Cardiac muscle cell (in vitro differentiated cells and primary cell): ENCODE measurements at regions not wholly inside any gene's neighbourhood (a gene's known extent, or its start where the extent isn't known, plus 50 kb on each side); places are given as distances from the start of the nearest gene placed in this dataset.

Source experiments
- DNase-seq, 2 donors: peaks; one replicate each; pipeline versions ENCODE4 v3.0.0 to v3.0.0-alpha.2; 2010 to 2017; ENCODE audit warnings: low read depth in 1 of 2, low spot score in 1 of 2
- H3K27ac ChIP-seq: fragments of 200-600 bp; sonication (generic); 2 replicates; pipeline ENCODE4 v1.5.1; 2016
- H3K27me3 ChIP-seq: fragments of 200-600 bp; sonication (generic); 2 replicates; pipeline ENCODE4 v1.6.0; 2016; ENCODE audit warnings: control low read depth
- H3K36me3 ChIP-seq: fragments of 200-600 bp; sonication (generic); 2 replicates; pipeline ENCODE4 v1.5.1; 2016; ENCODE audit warnings: control low read depth
- H3K4me1 ChIP-seq: fragments of 200-600 bp; sonication (generic); 2 replicates; pipeline ENCODE4 v1.8.1; 2017; ENCODE audit warnings: low read depth, mild to moderate bottlenecking, mixed run types
- H3K4me3 ChIP-seq: fragments of 200-600 bp; sonication (generic); 2 replicates; pipeline ENCODE4 v1.5.1; 2016; ENCODE audit warnings: mild to moderate bottlenecking
- H3K9me3 ChIP-seq: fragments of 200-600 bp; sonication (generic); 2 replicates; pipeline ENCODE4 v1.5.1; 2017; ENCODE audit warnings: low read depth, mild to moderate bottlenecking, control low read depth
- CTCF ChIP-seq: IDR thresholded peaks from 2 replicates; pipeline ENCODE4 v1.5.1; 2012; ENCODE audit warnings: low read depth, mild to moderate bottlenecking, low read length

GRCh38 chr18:56021809-56022195 is 433.8 kb upstream of the TCF4 start:
- no peaks in the 10 kb centered on the region for H3K27me3 ChIP-seq
- no peak for TF ChIP-seq CTCF
- H3K4me1 ChIP-seq, result no peaks in the 10 kb centered on the region
- H3K27ac ChIP-seq, result no peak overlapping the region
- no peak for DNase-seq
- no peaks in the 10 kb centered on the region for H3K36me3 ChIP-seq
- no peaks in the 10 kb centered on the region for H3K9me3 ChIP-seq
- H3K4me3 ChIP-seq, result no peak overlapping the region

GRCh38 chr18:56021136-56021808 is 433.3 kb upstream of the TCF4 start:
- DNase-seq, result no peak
- H3K9me3 ChIP-seq, result no peaks in the 10 kb centered on the region
- H3K4me1 ChIP-seq, result no peaks in the 10 kb centered on the region
- no peak overlapping the region for H3K27ac ChIP-seq
- H3K27me3 ChIP-seq, result no peaks in the 10 kb centered on the region
- TF ChIP-seq CTCF, result no peak
- no peaks in the 10 kb centered on the region for H3K36me3 ChIP-seq
- H3K4me3 ChIP-seq, result no peak overlapping the region

GRCh38 chr18:56019908-56020307 is 431.9 kb upstream of the TCF4 start:
- Histone ChIP-seq H3K4me1 (no peaks in the 10 kb centered on the region), H3K27me3 (no peaks in the 10 kb centered on the region), H3K27ac (no peak overlapping the region), H3K9me3 (no peaks in the 10 kb centered on the region), H3K4me3 (no peak overlapping the region), H3K36me3 (no peaks in the 10 kb centered on the region)
- TF ChIP-seq CTCF, result no peak
- no peak for DNase-seq

- no peak for TF ChIP-seq CTCF
These were observed 431.2 kb upstream of the TCF4 start for GRCh38 chr18:56019156-56019555.

GRCh38 chr18:56009411-56009810 is 421.4 kb upstream of the TCF4 start:
- no peak for TF ChIP-seq CTCF
- no peak overlapping the region for H3K4me3 ChIP-seq
- no peak overlapping the region for H3K27ac ChIP-seq
- no peaks in the 10 kb centered on the region for H3K36me3 ChIP-seq
- no peaks in the 10 kb centered on the region for H3K27me3 ChIP-seq
- no peak for DNase-seq
- H3K9me3 ChIP-seq, result no peaks in the 10 kb centered on the region
- no peaks in the 10 kb centered on the region for H3K4me1 ChIP-seq

More at GRCh38 chr18:56019156-56019555, 431.2 kb upstream of the TCF4 start:
- Histone ChIP-seq H3K4me3 (no peak overlapping the region), H3K9me3 (no peaks in the 10 kb centered on the region), H3K27me3 (no peaks in the 10 kb centered on the region), H3K36me3 (no peaks in the 10 kb centered on the region), H3K27ac (no peak overlapping the region), H3K4me1 (no peaks in the 10 kb centered on the region)
- no peak for DNase-seq
